HG03103 (cell line): ENCODE measurements at regions not wholly inside any gene's neighbourhood (a gene's known extent, or its start where the extent isn't known, plus 50 kb on each side); places are given as distances from the start of the nearest gene placed in this dataset.
"Not testable (repeated sequence)": the region's sequence is repeated elsewhere in the genome, so short reads cannot be mapped to it uniquely, and the experiment has no call there.

ENCODE experiments used
- ATAC-seq: cut with Tn5 transposase; IDR thresholded peaks from one replicate; pipeline ENCODE4 v1.9.1; 2021; ENCODE audit warnings: low read depth; ENCODE audit not compliant: unreplicated experiment

- no peak for ATAC-seq
These were observed 107.1 kb downstream of the MRPL14 start for GRCh38 chr6:44020148-44020547.

GRCh38 chr6:44017307-44017706 is 109.9 kb downstream of the MRPL14 start:
- ATAC-seq, result not testable (repeated sequence)

- no peak for ATAC-seq
These were observed 111.0 kb downstream of the MRPL14 start for GRCh38 chr6:44016131-44016870.

GRCh38 chr6:44012078-44012493 is 115.2 kb downstream of the MRPL14 start:
- no peak for ATAC-seq

GRCh38 chr6:44011350-44011920 is 115.8 kb downstream of the MRPL14 start:
- no peak for ATAC-seq

- no peak for ATAC-seq
These were observed 116.6 kb downstream of the MRPL14 start for GRCh38 chr6:44010411-44011349.

- no peak for ATAC-seq
These were observed 117.6 kb downstream of the MRPL14 start for GRCh38 chr6:44009425-44010321.

GRCh38 chr6:44008821-44009370 is 118.4 kb downstream of the MRPL14 start:
- no peak for ATAC-seq

GRCh38 chr6:44007818-44008621 is 119.2 kb downstream of the MRPL14 start:
- ATAC-seq, result no peak

GRCh38 chr6:44006872-44007303 is 120.4 kb downstream of the MRPL14 start:
- ATAC-seq, result no peak

GRCh38 chr6:44006123-44006871 is 121.0 kb downstream of the MRPL14 start:
- no peak for ATAC-seq

GRCh38 chr6:44005507-44005903 is 121.7 kb downstream of the MRPL14 start:
- ATAC-seq, result no peak

- no peak for ATAC-seq
These were observed 122.4 kb downstream of the MRPL14 start for GRCh38 chr6:44004625-44005506.

- ATAC-seq, result no peak
These were observed 123.1 kb downstream of the MRPL14 start for GRCh38 chr6:44004136-44004535.

- no peak for ATAC-seq
These were observed 123.7 kb downstream of the MRPL14 start for GRCh38 chr6:44003345-44004061.

GRCh38 chr6:44002593-44003344 is 124.5 kb downstream of the MRPL14 start:
- ATAC-seq, result no peak
